ENCODE measurements at regions not wholly inside any gene's neighbourhood (a gene's known extent, or its start where the extent isn't known, plus 50 kb on each side); places are given as distances from the start of the nearest gene placed in this dataset.
"Not testable (repeated sequence)": the region's sequence is repeated elsewhere in the genome, so short reads cannot be mapped to it uniquely, and the experiment has no call there.

DNA sequence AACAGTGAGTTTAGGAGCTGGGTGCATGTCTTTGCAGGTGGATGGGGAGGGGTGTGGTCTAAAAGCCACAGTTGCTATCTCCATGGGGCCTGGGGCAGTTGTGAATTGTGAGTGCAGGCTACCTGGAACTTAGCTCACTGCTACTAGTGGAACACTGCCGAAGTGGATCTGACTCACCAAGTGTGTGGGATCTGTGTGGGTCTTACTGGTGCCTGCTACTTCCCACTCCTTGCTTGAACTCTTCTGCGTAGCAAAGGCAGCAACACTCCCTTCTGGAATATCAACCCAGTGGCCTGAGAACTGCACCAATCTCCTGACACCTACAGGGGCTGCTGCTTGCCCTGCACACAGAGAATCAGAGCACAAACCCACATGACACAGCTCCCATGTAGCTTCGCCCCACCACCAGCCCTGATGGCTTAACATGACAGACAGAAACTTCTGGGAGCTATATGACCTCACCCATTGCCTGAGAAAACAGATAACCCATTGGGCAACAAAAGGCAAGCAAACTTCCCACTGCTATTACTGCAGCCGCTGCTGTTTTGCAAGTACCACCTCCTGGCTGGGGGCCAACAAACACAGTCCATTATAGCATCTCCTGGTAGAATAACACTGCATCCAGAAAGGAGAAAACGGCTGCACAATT, 455.1 kb upstream of the DDX18 start:
- DNase-seq (ENCODE audit: low spot score) = no peak

DNA sequence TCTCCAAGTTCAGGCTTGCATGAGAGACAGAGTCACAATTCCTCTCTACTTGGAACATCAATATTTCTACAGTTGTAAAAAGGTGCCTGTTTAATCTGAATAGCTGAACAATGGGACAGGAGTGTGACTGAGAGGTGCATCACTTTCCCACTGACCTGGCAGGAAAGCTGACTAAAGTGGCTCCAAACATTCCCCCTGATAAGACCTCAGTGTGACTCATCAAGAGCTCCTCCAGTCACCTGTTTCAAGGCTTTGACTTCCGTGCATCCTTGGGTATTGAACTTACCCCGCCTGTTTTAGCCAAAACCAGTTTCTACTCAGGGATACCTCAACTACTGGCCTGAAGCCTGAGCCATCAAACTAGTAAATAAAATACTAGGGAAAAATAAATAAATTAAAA, 453.9 kb upstream of the DDX18 start:
- DNase-seq (ENCODE audit: low spot score) = no peak

DNA sequence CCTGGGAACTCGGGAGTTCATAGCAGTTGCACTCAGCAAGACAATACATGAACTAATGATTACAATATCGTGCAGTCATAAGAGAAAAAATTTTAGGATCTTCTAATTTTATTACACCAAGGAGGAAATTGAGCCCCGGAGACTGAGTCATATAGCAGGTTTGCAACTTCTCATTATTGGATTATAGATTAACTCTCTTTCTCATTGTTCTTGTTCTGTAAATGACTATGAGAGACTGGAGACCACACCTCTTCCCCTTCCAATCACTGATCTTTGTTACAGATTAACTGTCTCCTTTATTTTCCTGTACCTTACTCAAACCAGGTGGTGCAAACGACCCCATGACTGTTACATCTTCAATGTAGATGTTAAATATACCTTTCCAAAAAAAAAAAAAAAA, 435.8 kb upstream of the DDX18 start:
- DNase-seq (ENCODE audit: low spot score) = no peak

DNA sequence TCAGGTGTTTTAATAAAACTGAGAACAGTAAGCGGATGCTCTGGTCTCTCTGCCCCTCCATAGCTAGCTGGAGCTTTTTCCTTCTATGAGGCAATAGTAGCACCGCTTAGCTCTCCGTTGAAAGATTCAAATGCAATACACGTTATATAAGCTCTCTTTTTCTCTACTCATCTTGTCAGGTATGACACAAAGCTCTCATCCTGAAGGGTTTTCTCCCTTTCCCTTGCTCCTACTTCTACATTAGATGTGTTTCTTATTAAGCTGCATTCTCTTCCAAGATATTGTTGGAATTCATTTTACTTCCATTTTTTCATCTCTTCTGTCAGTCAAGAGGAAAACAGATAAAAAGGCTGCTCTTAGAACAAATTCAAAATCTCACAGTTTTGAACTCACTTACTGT, 434.6 kb upstream of the DDX18 start:
- DNase-seq (ENCODE audit: low spot score) = no peak

DNA sequence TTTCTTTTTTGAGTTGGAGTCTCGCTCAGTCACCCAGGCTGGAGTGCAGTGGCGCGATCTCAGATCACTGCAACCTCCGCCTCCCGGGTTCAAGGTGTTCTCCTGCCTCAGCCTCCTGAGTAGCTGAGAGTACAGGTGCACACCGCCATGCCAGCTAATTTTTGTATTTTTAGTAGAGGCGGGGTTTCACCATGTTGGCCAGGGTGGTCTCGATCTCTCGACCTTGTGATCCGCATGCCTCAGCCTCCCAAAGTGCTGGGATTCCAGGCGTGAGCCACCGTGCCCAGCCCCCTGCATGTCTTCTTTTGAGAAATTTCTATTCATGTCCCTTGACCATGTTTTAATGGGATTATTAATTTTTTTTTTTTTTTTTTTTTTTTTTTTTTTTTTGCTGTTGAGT, 430.5 kb upstream of the DDX18 start:
- not testable (repeated sequence) for DNase-seq (ENCODE audit: low spot score)

DNA sequence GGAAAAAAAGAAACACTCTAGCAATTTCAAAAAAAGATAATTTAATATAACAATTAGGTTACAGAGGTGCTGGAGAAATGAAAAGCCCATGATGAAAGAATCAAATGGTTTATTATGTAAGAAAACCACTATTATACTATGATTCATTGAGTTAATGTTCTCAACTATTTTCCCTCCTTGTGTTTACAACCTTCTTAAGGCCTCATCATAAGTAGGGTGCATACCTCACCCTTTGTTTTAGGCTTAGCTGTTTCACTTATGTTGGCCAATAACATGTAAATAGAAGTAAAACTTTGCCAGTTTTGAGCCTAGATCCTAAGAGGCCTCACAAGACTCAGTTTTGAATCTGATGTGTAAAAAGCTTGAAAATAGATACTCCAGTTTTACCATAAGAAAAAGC, 418.3 kb upstream of the DDX18 start:
- DNase-seq (ENCODE audit: low spot score) = no peak

DNA sequence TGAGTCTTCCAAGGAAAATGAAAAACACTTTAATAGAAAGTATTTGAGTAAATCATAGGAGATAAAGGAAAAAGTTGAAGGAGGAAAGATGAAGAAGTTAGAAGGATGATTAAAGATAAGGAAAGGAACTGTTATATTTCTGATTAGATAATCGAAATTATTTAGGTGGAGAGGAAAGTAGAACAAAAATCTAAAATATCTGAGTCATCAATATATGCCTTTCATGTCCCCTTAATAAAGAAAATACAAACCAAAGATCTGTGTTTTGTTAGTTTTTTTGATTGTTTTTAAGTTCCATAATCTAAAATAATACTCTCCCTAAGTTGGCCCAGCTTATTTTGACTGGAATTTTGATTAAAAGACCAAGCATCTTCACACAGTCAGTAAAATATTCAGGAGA, 412.9 kb upstream of the DDX18 start:
- DNase-seq (ENCODE audit: low spot score) = no peak

DNA sequence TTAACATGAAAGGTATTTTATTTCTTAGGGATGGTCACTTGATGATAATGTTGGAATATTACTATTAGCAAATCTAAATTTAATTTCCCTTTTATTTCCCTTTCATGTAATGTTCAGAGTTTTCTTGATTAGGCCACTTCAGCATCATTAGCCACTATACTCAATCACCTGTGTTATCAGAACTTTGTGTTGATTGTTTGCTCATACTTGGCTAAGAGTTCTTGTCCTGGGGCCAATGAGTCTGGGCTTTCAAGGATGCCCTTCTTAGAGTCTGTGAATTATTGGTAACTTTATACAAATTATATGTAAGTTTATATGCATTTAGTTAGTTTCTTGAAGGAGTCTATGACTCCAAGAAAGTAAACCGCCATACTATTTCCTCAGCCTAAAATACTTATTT, 408.0 kb upstream of the DDX18 start:
- no peak for DNase-seq (ENCODE audit: low spot score)

DNA sequence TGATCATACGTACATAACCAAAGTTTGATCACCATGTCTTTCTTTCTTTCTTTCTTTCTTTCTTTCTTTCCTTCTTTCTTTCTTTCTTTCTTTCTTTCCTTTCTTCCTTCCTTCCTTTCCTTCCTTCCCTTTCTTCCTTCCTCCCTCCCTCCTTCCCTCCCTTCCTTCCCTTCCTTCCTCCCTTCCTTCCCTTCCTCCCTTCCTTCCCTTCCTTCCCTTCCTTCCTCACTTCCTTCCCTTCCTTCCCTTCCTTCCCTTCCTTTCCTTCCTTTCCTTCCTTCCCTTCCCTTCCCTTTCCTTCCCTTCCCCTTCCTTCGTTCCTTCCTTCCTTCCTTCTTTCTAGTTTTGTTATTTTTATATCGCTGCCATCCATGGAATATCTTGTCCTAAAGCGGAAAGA, 406.7 kb upstream of the DDX18 start:
- DNase-seq (ENCODE audit: low spot score) = no peak

DNA sequence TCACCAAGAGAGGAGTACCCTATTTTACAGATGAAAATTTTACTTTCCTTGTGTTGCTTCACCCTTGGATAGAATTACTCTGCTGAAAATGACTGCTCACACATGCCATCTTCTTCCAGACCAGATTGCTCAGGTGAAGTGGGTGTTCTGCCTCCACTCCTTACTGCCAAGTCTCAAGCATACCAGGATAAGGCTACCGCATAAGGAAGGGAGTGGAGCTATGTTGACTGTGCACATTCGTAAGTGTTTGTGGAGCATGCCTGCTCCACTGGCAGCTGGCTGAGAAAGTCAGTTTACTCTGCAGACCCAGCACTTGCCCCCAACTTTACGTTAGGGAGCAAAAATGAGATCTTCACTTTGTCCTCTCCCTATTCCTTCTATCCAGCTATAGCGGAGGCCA, 405.0 kb upstream of the DDX18 start:
- DNase-seq (ENCODE audit: low spot score) = no peak

DNA sequence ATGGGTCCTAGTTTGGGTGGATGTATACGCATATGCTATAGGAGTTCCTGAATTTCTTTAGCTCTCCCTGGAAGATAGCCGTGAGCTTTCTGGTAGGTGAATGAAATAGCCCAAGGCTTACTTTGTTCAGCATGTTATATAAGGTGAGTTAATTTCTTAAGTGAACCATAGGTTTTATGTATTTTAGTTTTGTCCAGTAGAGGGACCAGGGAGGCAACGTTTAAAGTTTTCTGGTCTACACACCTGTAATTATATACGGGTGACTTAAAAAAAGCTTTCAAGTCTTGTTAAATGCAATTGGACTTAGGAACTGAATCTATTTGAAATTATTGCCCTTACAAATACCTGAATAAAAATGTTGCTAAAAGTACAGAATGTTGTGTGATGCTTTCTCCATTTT, 402.5 kb upstream of the DDX18 start:
- no peak for DNase-seq (ENCODE audit: low spot score)

DNA sequence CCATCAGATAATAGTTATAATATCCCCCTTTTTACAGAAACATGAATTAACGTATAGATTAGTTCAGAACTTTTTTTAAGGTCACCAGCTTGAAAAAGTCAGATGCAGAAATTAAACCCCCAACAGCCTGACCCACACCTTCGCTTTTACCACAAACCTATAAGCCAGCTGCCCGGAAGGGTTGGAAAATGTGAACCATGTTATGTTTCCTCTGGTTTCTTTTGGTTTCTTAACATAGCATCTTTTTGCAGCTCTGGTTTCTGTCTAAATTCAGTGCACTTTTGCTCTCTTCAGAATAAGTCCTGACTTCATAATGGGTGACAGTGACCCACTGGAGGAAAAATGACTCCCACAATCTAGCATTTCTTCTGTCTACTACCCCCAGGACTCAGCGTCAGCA, 381.7 kb upstream of the DDX18 start:
- no peak for DNase-seq (ENCODE audit: low spot score)

DNA sequence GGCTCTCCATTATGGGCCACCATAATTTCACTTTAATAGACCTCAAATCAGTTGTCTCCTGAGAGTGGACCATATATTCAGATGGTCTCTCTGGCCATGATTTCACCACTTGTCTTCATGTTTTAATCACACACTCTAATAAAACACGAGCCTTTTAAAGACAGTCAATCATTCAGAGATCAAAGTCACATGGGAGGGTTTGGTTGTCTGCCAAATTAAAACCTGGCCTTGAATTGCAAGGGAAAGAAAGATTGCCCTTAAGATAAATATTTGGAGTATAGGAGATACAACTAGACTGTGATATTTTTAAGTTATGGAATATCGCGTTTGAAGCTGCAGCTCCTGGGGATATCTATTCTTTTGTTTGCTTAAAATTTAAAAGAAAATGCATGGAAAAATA, 377.8 kb upstream of the DDX18 start:
- DNase-seq (ENCODE audit: low spot score) = peak; percentile 34

DNA sequence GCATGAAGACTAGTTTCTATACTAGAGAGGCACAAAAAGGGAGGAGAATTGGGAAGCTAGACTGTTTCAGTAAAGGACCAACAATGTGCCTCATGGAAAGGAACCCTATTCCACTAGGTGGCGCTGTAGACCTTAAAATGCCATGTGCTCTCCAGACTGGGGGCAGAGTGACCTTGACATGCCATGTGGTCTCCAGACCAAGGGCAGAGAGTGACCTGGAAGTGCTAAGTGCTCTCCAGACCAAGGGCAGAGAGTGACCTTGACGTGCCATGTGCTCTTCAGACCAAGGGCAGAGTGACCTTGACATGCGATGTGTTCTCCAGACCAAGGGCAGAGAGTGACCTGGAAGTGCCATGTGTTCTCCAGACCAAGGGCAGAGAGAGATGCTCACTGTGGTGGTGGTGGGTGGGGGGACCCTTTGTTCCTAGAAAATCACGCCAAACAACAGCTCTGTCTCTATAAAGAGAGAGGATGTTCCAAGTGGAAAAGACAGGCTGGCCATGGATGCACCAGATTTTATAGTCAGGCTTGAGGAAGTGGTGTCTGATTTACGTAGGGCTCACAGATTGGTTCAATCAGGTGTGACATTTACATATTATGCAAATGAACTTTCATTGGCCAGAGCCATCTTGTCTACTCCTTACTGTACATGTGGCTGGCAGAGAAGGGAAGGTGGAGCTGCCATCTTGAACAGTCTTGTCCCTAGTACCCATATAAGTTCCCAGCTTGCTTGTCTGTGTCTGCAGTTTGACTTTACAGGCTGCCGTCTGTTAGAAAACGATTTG, 344.0 kb upstream of the DDX18 start:
- DNase-seq (ENCODE audit: low spot score) = no peak

DNA sequence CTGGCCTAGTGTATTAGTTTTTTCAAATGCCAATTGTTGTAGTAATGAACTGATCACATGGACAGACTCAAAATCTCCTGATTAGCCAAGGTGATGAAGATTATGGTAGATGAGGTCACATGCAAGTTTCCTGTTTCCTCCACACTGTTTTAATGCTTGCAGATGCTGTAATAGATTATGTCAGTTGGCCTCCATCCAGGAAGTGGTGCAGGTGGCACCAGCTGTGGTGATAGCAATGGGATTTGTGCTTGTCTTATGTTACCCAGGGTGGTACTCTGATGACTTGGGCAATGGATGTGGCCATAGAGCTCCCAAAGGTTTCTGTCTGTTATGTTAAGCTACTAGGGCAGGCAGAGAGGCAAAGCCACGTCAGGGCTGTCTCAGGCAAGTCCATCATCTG, 332.9 kb upstream of the DDX18 start:
- DNase-seq (ENCODE audit: low spot score) = no peak

DNA sequence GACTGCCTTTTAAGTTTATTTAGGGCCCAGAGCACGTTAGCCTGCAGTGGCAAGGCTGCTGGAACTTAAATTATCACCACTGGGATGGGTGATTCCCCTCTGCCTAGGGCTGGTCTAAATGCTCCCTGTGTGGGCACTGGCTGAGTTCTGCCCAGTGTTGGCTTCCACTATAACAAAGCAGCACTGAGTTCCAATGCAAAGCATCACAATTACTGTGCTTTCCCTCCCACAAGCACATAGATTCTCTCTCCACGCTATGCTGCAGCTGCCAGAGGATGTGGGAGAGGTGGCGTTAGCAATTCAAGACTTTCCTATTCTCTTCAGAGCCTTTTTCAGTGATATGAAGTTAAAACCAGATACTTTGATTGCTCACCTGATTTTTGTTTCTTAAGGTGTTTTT, 328.9 kb upstream of the DDX18 start:
- no peak for DNase-seq (ENCODE audit: low spot score)

DNA sequence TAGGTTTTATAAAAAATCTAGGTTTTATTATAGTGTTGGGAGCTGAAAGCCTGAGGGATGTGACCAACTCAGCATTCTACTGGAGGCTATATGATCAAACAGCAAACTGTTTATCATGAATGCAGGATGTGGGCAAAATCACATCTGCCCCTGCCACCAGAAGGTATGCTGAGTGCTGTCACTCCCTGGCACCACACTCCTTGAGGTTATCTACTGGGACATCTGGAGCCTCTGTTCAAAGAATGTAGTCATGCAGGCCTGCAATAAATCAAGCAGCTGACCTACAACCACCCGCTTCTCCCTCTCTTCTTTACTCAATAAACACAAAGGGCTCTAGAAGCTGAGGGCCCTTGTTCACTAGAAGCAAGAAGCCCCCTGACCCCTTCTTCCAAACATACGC, 328.4 kb upstream of the DDX18 start:
- no peak for DNase-seq (ENCODE audit: low spot score)

DNA sequence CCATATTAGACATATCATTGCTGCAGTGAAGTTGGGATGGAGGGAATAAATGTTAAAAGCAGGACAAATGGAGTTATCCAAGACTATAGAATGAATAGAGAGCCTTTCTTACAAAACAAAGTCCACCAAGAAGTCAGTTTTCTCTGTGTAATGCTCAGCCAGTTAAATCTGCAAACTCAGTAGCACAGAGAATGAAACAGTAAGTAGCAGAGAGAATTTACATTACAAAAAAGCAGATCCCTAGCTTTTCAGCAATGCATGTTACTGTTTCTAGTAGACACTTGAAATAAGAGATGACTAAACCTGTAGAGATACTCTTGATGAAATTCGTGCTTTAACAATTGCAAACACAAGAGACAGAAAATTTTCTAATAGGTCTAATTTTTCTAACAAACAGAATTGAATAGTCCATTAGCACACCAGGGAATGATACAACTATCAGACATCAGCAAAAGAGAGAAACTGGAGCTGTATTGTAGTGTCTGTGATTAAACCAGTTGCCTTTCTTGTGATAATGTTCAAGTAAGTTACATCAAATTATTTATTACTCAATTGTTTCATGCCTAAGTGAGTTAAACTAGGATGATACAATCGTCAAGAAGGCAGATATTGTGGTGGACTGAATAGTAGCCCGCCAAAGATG, 322.2 kb upstream of the DDX18 start:
- DNase-seq (ENCODE audit: low spot score) = no peak

DNA sequence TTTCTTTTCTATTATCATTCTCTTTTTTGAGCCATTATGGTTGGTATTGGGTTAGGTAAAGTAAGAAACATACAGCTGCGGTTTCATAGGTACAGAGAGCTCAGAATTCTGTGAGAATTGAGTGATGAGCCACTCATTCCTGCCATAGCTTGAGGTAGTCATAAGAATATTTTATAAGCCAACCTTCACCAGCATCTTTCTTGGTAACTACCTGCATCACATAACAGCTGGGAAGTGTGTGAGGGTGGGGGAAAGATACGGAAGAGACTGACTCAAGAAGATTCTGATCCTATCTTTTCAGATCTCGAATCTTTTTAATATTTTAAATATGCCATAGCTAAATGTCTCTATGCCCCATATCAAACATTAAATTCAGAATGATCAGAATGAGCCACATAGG, 313.8 kb upstream of the DDX18 start:
- DNase-seq (ENCODE audit: low spot score) = no peak

DNA sequence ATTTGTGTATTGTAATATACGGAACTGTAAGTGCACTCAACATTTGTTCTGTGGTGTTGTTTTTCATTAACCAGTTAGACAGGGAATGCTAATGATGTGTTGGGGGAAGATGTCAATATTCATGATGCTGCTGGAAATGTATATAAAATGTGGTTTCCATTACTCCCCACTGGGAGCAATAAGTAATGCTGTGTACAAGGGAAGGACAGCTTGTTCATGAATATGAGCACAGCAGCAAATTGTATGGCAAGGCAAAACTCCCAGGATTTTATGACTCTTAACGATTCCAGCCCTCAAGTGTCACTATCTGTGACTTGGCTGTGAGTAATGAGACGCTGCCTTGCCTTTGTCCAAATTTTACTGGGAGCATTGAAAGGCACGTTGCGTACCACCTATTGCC, 312.4 kb upstream of the DDX18 start:
- DNase-seq (ENCODE audit: low spot score) = no peak

DNA sequence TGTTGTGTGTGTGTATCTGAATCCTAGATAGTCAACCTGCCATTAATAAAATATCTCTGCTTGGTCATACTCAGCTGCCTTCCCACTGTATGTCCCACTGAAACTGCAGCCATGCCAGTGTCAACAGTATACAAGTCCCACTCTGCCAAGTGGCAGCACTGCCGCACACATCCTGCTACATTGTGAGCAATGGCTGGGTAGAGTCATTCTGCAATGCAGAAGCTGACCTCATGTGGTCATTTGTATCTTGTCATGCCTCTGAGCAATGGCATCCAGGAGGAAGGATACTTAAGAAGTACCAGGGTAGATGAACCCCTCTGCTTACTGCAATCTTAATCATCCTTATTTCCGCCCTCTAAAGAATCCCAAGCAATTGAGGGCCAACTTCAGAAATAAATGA, 302.2 kb upstream of the DDX18 start:
- DNase-seq (ENCODE audit: low spot score) = no peak

DNA sequence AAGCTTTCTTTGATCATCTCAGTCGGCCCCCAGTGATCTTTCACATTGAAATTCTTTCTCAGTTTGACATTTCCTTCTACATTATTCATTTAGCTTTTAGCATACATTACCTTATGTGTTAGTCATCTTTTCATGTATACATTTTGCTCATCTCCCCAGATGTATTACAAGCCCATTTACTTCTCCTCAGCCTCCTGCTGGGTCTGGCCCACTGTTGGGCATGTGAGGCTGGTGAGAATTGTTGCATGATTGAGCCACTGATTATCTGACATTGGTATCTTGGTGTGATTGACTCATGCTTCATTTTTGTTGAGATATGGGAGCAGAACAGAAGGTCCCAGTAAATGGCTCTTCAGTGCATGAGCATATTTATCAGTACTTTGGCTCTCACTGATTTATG, 300.1 kb upstream of the DDX18 start:
- DNase-seq (ENCODE audit: low spot score) = no peak

DNA sequence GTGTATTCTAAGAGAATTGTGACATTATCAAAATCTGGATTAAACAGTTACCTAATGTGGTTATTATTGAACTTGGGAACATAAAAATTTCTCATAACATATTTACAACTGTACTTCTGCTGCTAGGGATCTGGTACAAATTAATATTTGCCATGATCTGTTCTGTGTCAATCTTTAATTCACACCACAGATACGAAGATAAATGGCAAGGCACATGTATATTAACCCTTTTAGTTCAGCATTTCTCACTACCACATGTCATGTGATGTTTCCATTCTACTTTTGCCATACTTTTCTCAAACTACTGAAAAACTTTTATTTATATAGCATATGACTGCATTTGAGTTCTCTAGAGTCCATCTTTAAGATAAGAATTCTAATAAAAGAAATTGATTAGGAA, 295.3 kb upstream of the DDX18 start:
- no peak for DNase-seq (ENCODE audit: low spot score)
